ENCODE measurements at regions not wholly inside any gene's neighbourhood (a gene's known extent, or its start where the extent isn't known, plus 50 kb on each side); places are given as distances from the start of the nearest gene placed in this dataset.
"Not testable (repeated sequence)": the region's sequence is repeated elsewhere in the genome, so short reads cannot be mapped to it uniquely, and the experiment has no call there.

GRCh38 chr7:118858651-118859149, 634.2 kb downstream of the ANKRD7 start:
- DNase-seq (peak in 2 of 3 donors; percentile 47 to 61), ATAC-seq (no peak)
- no peaks in the 10 kb centered on the region for H3K9me3 ChIP-seq (ENCODE audit: control insufficient read depth, low read length)
- H3K4me3 ChIP-seq (ENCODE audit: low read length), result no peak overlapping the region
- intact Hi-C loops (cut with DNase I), result no loop called here
- H3K4me1 ChIP-seq (ENCODE audit: control insufficient read depth, insufficient read depth, low read length), result no peaks in the 10 kb centered on the region
- WGBS, result 84% methylated on average over 49 of the region's 49 CpGs
- H3K27ac ChIP-seq (ENCODE audit: low read length), result no peak overlapping the region
- no peaks in the 10 kb centered on the region for H3K27me3 ChIP-seq (ENCODE audit: control insufficient read depth, insufficient read depth)

- Histone ChIP-seq H3K4me3 (ENCODE audit: low read length) (no peak overlapping the region), H3K27me3 (ENCODE audit: control insufficient read depth, insufficient read depth) (no peaks in the 10 kb centered on the region), H3K9me3 (ENCODE audit: control insufficient read depth, low read length) (no peaks in the 10 kb centered on the region), H3K27ac (ENCODE audit: low read length) (no peak overlapping the region), H3K4me1 (ENCODE audit: control insufficient read depth, insufficient read depth, low read length) (no peaks in the 10 kb centered on the region)
- DNase-seq (no peak), ATAC-seq (no peak)
- 58% methylated on average over 2 of the region's 2 CpGs for WGBS
- intact Hi-C loops (cut with DNase I), result no loop called here
These were observed 637.1 kb downstream of the ANKRD7 start for GRCh38 chr7:118861581-118861980.

- no peak for ATAC-seq
- 50% methylated on average over 1 of the region's 1 CpG for WGBS
- DNase-seq, result no peak
These were observed 638.2 kb downstream of the ANKRD7 start for GRCh38 chr7:118862740-118863139.

GRCh38 chr7:118863966-118864365, 639.5 kb downstream of the ANKRD7 start:
- H3K9me3 ChIP-seq (ENCODE audit: control insufficient read depth, low read length), result no peaks in the 10 kb centered on the region
- DNase-seq (no peak), ATAC-seq (no peak)
- H3K27ac ChIP-seq (ENCODE audit: low read length), result no peak overlapping the region
- H3K27me3 ChIP-seq (ENCODE audit: control insufficient read depth, insufficient read depth), result no peaks in the 10 kb centered on the region
- no peak overlapping the region for H3K4me3 ChIP-seq (ENCODE audit: low read length)
- intact Hi-C loops (cut with DNase I), result no loop called here
- no peaks in the 10 kb centered on the region for H3K4me1 ChIP-seq (ENCODE audit: control insufficient read depth, insufficient read depth, low read length)
- 72% methylated on average over 2 of the region's 2 CpGs for WGBS

More at GRCh38 chr7:118862740-118863139, 638.2 kb downstream of the ANKRD7 start:
- no peaks in the 10 kb centered on the region for H3K4me1 ChIP-seq (ENCODE audit: control insufficient read depth, insufficient read depth, low read length)
- intact Hi-C loops (cut with DNase I), result no loop called here
- H3K4me3 ChIP-seq (ENCODE audit: low read length), result no peak overlapping the region
- no peaks in the 10 kb centered on the region for H3K27me3 ChIP-seq (ENCODE audit: control insufficient read depth, insufficient read depth)
- H3K27ac ChIP-seq (ENCODE audit: low read length), result no peak overlapping the region
- no peaks in the 10 kb centered on the region for H3K9me3 ChIP-seq (ENCODE audit: control insufficient read depth, low read length)

- no peaks in the 10 kb centered on the region for H3K9me3 ChIP-seq (ENCODE audit: control insufficient read depth, low read length)
- ATAC-seq (no peak), DNase-seq (no peak)
- no peak overlapping the region for H3K4me3 ChIP-seq (ENCODE audit: low read length)
- H3K4me1 ChIP-seq (ENCODE audit: control insufficient read depth, insufficient read depth, low read length), result no peaks in the 10 kb centered on the region
- no peak overlapping the region for H3K27ac ChIP-seq (ENCODE audit: low read length)
- intact Hi-C loops (cut with DNase I), result no loop called here
- WGBS, result 36% methylated on average over 3 of the region's 3 CpGs
- no peaks in the 10 kb centered on the region for H3K27me3 ChIP-seq (ENCODE audit: control insufficient read depth, insufficient read depth)
These were observed 643.4 kb downstream of the ANKRD7 start for GRCh38 chr7:118867860-118868259.

- H3K9me3 ChIP-seq (ENCODE audit: control insufficient read depth, low read length); H3K27ac ChIP-seq (ENCODE audit: low read length); H3K4me1 ChIP-seq (ENCODE audit: control insufficient read depth, insufficient read depth, low read length); H3K4me3 ChIP-seq (ENCODE audit: low read length); intact Hi-C loops (cut with DNase I); H3K27me3 ChIP-seq (ENCODE audit: control insufficient read depth, insufficient read depth); ATAC-seq; DNase-seq: not testable (repeated sequence)
- WGBS, result 47% methylated on average over 2 of the region's 2 CpGs
These were observed 644.6 kb downstream of the ANKRD7 start for GRCh38 chr7:118869141-118869540.

GRCh38 chr7:118870187-118870586, 645.7 kb downstream of the ANKRD7 start:
- no peaks in the 10 kb centered on the region for H3K9me3 ChIP-seq (ENCODE audit: control insufficient read depth, low read length)
- DNase-seq (peak in 1 of 3 donors; percentile 14), ATAC-seq (no peak)
- no peaks in the 10 kb centered on the region for H3K27me3 ChIP-seq (ENCODE audit: control insufficient read depth, insufficient read depth)
- WGBS, result 81% methylated on average over 4 of the region's 4 CpGs
- H3K4me3 ChIP-seq (ENCODE audit: low read length), result no peak overlapping the region
- H3K4me1 ChIP-seq (ENCODE audit: control insufficient read depth, insufficient read depth, low read length), result no peaks in the 10 kb centered on the region
- no peak overlapping the region for H3K27ac ChIP-seq (ENCODE audit: low read length)
- intact Hi-C loops (cut with DNase I), result no loop called here

GRCh38 chr7:118872568-118872967, 648.1 kb downstream of the ANKRD7 start:
- Histone ChIP-seq H3K4me3 (ENCODE audit: low read length) (no peak overlapping the region), H3K27me3 (ENCODE audit: control insufficient read depth, insufficient read depth) (no peaks in the 10 kb centered on the region), H3K9me3 (ENCODE audit: control insufficient read depth, low read length) (no peaks in the 10 kb centered on the region), H3K27ac (ENCODE audit: low read length) (no peak overlapping the region), H3K4me1 (ENCODE audit: control insufficient read depth, insufficient read depth, low read length) (no peaks in the 10 kb centered on the region)
- 48% methylated on average over 3 of the region's 3 CpGs for WGBS
- ATAC-seq (no peak), DNase-seq (no peak)
- intact Hi-C loops (cut with DNase I), result no loop called here

GRCh38 chr7:118877187-118877586, 652.7 kb downstream of the ANKRD7 start:
- Histone ChIP-seq H3K9me3 (ENCODE audit: control insufficient read depth, low read length) (no peaks in the 10 kb centered on the region), H3K4me3 (ENCODE audit: low read length) (no peak overlapping the region), H3K27me3 (ENCODE audit: control insufficient read depth, insufficient read depth) (no peaks in the 10 kb centered on the region), H3K4me1 (ENCODE audit: control insufficient read depth, insufficient read depth, low read length) (no peaks in the 10 kb centered on the region), H3K27ac (ENCODE audit: low read length) (no peak overlapping the region)
- ATAC-seq, result no peak
- no peak for DNase-seq
- intact Hi-C loops (cut with DNase I), result no loop called here
- WGBS, result 64% methylated on average over 2 of the region's 2 CpGs

- no peak for ATAC-seq
- intact Hi-C loops (cut with DNase I), result no loop called here
- no peak overlapping the region for H3K4me3 ChIP-seq (ENCODE audit: low read length)
These were observed 653.8 kb downstream of the ANKRD7 start for GRCh38 chr7:118878336-118878735.

GRCh38 chr7:118898284-118898683, 673.8 kb downstream of the ANKRD7 start:
- 70% methylated on average over 2 of the region's 2 CpGs for WGBS
- intact Hi-C loops (cut with DNase I), result no loop called here
- Histone ChIP-seq H3K27ac (ENCODE audit: low read length) (no peak overlapping the region), H3K4me1 (ENCODE audit: control insufficient read depth, insufficient read depth, low read length) (no peaks in the 10 kb centered on the region), H3K27me3 (ENCODE audit: control insufficient read depth, insufficient read depth) (no peaks in the 10 kb centered on the region), H3K4me3 (ENCODE audit: low read length) (no peak overlapping the region), H3K9me3 (ENCODE audit: control insufficient read depth, low read length) (no peaks in the 10 kb centered on the region)
- no peak for ATAC-seq
- DNase-seq, result no peak

More at GRCh38 chr7:118878336-118878735, 653.8 kb downstream of the ANKRD7 start:
- Histone ChIP-seq H3K27ac (ENCODE audit: low read length) (no peak overlapping the region), H3K4me1 (ENCODE audit: control insufficient read depth, insufficient read depth, low read length) (no peaks in the 10 kb centered on the region), H3K27me3 (ENCODE audit: control insufficient read depth, insufficient read depth) (no peaks in the 10 kb centered on the region), H3K9me3 (ENCODE audit: control insufficient read depth, low read length) (no peaks in the 10 kb centered on the region)
- DNase-seq, result no peak

GRCh38 chr7:118902600-118902999, 678.1 kb downstream of the ANKRD7 start:
- ATAC-seq, result no peak
- H3K27me3 ChIP-seq (ENCODE audit: control insufficient read depth, insufficient read depth), result no peaks in the 10 kb centered on the region
- no peaks in the 10 kb centered on the region for H3K4me1 ChIP-seq (ENCODE audit: control insufficient read depth, insufficient read depth, low read length)
- no peak overlapping the region for H3K27ac ChIP-seq (ENCODE audit: low read length)
- H3K9me3 ChIP-seq (ENCODE audit: control insufficient read depth, low read length), result no peaks in the 10 kb centered on the region
- no peak overlapping the region for H3K4me3 ChIP-seq (ENCODE audit: low read length)
- WGBS, result 84% methylated on average over 3 of the region's 3 CpGs
- no peak for DNase-seq
- intact Hi-C loops (cut with DNase I), result no loop called here

Measured in right cardiac atrium (tissue), 5 donors.